ENCODE measurements at regions not wholly inside any gene's neighbourhood (a gene's known extent, or its start where the extent isn't known, plus 50 kb on each side); places are given as distances from the start of the nearest gene placed in this dataset.

- H3K27me3 Mint-ChIP-seq (ENCODE audit: unreplicated experiment) = no peaks in the 10 kb centered on the region
- H3K36me3 Mint-ChIP-seq (ENCODE audit: low read depth, unreplicated experiment) = no peaks in the 10 kb centered on the region
- no peak overlapping the region for H3K27ac Mint-ChIP-seq (ENCODE audit: unreplicated experiment)
- H3K9me3 Mint-ChIP-seq (ENCODE audit: unreplicated experiment) = no peaks in the 10 kb centered on the region
- TF ChIP-seq, protein P1, sequence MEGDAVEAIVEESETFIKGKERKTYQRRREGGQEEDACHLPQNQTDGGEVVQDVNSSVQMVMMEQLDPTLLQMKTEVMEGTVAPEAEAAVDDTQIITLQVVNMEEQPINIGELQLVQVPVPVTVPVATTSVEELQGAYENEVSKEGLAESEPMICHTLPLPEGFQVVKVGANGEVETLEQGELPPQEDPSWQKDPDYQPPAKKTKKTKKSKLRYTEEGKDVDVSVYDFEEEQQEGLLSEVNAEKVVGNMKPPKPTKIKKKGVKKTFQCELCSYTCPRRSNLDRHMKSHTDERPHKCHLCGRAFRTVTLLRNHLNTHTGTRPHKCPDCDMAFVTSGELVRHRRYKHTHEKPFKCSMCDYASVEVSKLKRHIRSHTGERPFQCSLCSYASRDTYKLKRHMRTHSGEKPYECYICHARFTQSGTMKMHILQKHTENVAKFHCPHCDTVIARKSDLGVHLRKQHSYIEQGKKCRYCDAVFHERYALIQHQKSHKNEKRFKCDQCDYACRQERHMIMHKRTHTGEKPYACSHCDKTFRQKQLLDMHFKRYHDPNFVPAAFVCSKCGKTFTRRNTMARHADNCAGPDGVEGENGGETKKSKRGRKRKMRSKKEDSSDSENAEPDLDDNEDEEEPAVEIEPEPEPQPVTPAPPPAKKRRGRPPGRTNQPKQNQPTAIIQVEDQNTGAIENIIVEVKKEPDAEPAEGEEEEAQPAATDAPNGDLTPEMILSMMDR (IDR thresholded peaks at IDR 0.05; ENCODE audit: unreplicated experiment) = no peak
- no peaks in the 10 kb centered on the region for H3K4me1 Mint-ChIP-seq (ENCODE audit: unreplicated experiment)
- H3K4me3 Mint-ChIP-seq (ENCODE audit: unreplicated experiment) = no peak overlapping the region
- DNase-seq (ENCODE audit: low spot score) = no peak
These were observed 469.6 kb upstream of the VRK2 start for GRCh38 chr2:57576983-57577382.

DNA sequence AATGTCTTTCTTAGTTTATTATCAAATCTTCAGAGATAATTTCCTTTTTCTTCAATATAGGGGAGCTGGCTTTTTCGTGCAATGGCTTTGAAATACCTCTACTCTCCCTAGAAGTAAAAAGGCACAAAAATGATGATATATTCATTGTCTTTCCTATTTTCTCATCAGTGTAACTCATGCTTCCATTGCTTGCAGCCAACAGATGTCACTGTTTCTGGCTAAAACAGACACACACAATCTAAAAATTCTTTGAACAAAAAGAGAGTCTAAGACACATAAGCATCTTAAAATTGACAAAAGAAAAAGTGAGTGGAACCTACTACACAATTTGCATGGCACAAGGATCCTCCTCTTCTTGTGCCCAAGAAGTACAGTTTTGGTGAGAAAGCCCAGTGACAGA lies 448.7 kb upstream of the VRK2 start:
- H3K27ac Mint-ChIP-seq (ENCODE audit: unreplicated experiment) = no peak overlapping the region
- H3K36me3 Mint-ChIP-seq (ENCODE audit: low read depth, unreplicated experiment) = no peaks in the 10 kb centered on the region
- H3K9me3 Mint-ChIP-seq (ENCODE audit: unreplicated experiment) = no peaks in the 10 kb centered on the region
- no peak overlapping the region for H3K4me3 Mint-ChIP-seq (ENCODE audit: unreplicated experiment)
- peaks cover 3% of the 10 kb centered on the region for H3K4me1 Mint-ChIP-seq (ENCODE audit: unreplicated experiment)
- DNase-seq (ENCODE audit: low spot score) = no peak
- TF ChIP-seq, protein P1 (IDR thresholded peaks at IDR 0.05; ENCODE audit: unreplicated experiment) = no peak
- no peaks in the 10 kb centered on the region for H3K27me3 Mint-ChIP-seq (ENCODE audit: unreplicated experiment)

DNA sequence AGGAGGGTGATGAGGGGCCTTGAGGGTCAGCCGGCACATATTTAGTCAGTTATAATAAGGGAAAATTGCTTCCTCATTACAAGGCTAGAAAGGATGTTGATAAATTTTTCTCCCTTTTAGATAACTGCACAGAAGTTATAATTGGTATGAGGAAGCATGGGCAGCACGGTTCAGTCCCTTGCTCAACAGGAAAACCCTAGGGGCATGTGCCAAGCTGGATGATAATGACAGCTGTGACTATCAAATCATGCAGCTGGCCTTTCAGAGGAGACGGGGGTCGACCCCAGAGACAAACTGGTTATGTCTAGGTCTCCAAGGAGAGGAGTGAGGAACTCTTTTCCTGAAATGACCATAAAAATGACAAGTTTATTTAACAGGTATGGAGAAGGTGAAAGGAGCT lies 448.1 kb upstream of the VRK2 start:
- peaks cover 3% of the 10 kb centered on the region for H3K4me1 Mint-ChIP-seq (ENCODE audit: unreplicated experiment)
- no peak overlapping the region for H3K4me3 Mint-ChIP-seq (ENCODE audit: unreplicated experiment)
- TF ChIP-seq, protein P1 (IDR thresholded peaks at IDR 0.05; ENCODE audit: unreplicated experiment) = no peak
- H3K9me3 Mint-ChIP-seq (ENCODE audit: unreplicated experiment) = no peaks in the 10 kb centered on the region
- H3K36me3 Mint-ChIP-seq (ENCODE audit: low read depth, unreplicated experiment) = no peaks in the 10 kb centered on the region
- no peaks in the 10 kb centered on the region for H3K27me3 Mint-ChIP-seq (ENCODE audit: unreplicated experiment)
- H3K27ac Mint-ChIP-seq (ENCODE audit: unreplicated experiment) = no peak overlapping the region
- DNase-seq (ENCODE audit: low spot score) = no peak

DNA sequence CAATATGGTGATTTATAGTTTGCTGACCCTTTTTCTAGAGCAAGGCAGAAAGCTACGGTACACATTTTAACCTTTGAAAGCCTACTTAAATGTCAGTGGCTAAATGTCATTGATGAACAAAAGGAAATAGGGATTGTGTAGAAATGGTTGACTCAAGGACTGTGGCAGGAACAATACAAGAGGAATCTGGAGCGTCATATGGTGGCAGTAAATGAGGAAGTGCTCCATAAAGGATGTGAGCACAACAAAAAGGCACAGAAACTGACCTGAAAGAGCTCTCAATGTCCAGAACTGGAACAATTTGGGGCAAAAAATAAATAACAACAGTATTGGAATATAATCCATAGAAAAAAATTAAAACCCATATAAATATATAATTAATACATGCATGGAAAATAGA lies 443.9 kb upstream of the VRK2 start:
- Mint-ChIP-seq H3K27me3 (ENCODE audit: unreplicated experiment) (peaks cover 2% of the 10 kb centered on the region), H3K4me3 (ENCODE audit: unreplicated experiment) (no peak overlapping the region), H3K4me1 (ENCODE audit: unreplicated experiment) (peaks cover 3% of the 10 kb centered on the region), H3K9me3 (ENCODE audit: unreplicated experiment) (no peaks in the 10 kb centered on the region), H3K36me3 (ENCODE audit: low read depth, unreplicated experiment) (no peaks in the 10 kb centered on the region), H3K27ac (ENCODE audit: unreplicated experiment) (peak overlapping the region; percentile 2)
- TF ChIP-seq, protein P1 (IDR thresholded peaks at IDR 0.05; ENCODE audit: unreplicated experiment) = no peak
- no peak for DNase-seq (ENCODE audit: low spot score)

DNA sequence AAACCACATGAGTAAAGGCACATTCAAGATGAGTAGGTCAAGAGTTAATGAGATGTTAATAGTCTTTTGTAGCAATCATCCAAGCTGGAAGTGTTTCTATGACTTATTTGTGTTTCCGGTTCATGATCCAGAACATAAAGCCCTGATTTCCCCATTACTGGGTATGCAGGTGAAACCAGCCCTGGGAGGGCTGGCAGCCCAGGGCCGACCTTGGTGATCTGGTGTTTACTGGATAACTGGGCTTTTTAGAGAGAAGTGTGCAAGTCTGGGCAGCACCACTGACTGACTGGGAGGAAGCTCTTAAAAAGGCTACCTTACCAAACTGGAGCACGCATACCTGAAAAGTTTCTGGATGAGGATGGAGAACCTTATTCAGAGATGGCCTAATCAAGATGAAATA lies 431.6 kb upstream of the VRK2 start:
- Mint-ChIP-seq H3K9me3 (ENCODE audit: unreplicated experiment) (no peaks in the 10 kb centered on the region), H3K36me3 (ENCODE audit: low read depth, unreplicated experiment) (no peaks in the 10 kb centered on the region), H3K4me1 (ENCODE audit: unreplicated experiment) (no peaks in the 10 kb centered on the region), H3K27ac (ENCODE audit: unreplicated experiment) (no peak overlapping the region), H3K27me3 (ENCODE audit: unreplicated experiment) (no peaks in the 10 kb centered on the region), H3K4me3 (ENCODE audit: unreplicated experiment) (no peak overlapping the region)
- TF ChIP-seq, protein P1 (IDR thresholded peaks at IDR 0.05; ENCODE audit: unreplicated experiment) = no peak
- DNase-seq (ENCODE audit: low spot score) = no peak
